ENCODE measurements at regions not wholly inside any gene's neighbourhood (a gene's known extent, or its start where the extent isn't known, plus 50 kb on each side); places are given as distances from the start of the nearest gene placed in this dataset.
"Not testable (repeated sequence)": the region's sequence is repeated elsewhere in the genome, so short reads cannot be mapped to it uniquely, and the experiment has no call there.

DNA sequence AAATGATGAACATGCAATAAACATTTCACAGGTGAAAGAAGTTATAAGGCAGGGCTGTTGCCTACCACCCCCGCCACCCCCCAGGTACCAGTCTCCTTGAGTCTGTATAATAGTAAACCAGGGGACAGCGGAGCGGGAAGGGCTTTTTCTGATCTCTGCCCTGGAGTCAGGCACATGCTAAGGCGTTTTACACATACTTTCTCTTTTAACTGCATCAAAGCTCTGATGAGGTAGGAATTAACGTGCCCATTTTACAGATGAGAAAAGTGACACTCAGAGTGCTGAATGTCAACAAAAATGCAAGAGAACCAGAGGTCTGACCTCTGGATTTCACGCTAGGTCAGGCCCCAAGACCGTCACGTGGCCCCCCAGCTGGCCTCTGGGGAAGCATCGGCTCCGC lies 94.3 kb upstream of the ASB18 start:
- TF ChIP-seq, protein P1, sequence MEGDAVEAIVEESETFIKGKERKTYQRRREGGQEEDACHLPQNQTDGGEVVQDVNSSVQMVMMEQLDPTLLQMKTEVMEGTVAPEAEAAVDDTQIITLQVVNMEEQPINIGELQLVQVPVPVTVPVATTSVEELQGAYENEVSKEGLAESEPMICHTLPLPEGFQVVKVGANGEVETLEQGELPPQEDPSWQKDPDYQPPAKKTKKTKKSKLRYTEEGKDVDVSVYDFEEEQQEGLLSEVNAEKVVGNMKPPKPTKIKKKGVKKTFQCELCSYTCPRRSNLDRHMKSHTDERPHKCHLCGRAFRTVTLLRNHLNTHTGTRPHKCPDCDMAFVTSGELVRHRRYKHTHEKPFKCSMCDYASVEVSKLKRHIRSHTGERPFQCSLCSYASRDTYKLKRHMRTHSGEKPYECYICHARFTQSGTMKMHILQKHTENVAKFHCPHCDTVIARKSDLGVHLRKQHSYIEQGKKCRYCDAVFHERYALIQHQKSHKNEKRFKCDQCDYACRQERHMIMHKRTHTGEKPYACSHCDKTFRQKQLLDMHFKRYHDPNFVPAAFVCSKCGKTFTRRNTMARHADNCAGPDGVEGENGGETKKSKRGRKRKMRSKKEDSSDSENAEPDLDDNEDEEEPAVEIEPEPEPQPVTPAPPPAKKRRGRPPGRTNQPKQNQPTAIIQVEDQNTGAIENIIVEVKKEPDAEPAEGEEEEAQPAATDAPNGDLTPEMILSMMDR (optimal IDR thresholded peaks at IDR 0.05 in 1 of 3, IDR thresholded peaks at IDR 0.05 in 1 of 3, conservative IDR thresholded peaks at IDR 0.05 in 1 of 3; ENCODE audit: extremely low read depth in 1 of 3, insufficient read depth in 2 of 3, low read length in 3 of 3): not testable (repeated sequence)
- TF ChIP-seq EZH2 (IDR thresholded peaks at IDR 0.05; ENCODE audit: low read length): not testable (repeated sequence)

Data from keratinocyte (primary cell).